ENCODE measurements at regions not wholly inside any gene's neighbourhood (a gene's known extent, or its start where the extent isn't known, plus 50 kb on each side); places are given as distances from the start of the nearest gene placed in this dataset.
"Not testable (repeated sequence)": the region's sequence is repeated elsewhere in the genome, so short reads cannot be mapped to it uniquely, and the experiment has no call there.

DNA sequence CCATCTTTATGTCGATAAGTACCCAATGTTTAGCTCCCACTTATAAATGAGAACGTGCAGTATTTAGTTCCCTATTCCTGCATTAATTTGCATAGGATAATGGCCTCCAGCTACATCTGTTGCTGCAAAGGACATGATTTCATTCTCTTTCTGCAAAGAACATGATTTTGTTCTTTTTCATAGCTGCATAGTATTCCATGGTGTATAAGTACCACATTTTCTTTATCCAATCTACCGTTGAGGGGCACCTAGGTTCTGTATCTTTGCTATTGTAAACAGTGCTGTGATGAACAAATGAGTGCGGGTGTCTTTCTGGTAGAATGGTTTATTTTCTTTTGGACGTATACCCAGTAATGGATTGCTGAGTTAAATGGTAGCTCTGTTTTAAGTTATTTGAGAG lies 63.0 kb downstream of the HLX start:
- no peak for DNase-seq

DNA sequence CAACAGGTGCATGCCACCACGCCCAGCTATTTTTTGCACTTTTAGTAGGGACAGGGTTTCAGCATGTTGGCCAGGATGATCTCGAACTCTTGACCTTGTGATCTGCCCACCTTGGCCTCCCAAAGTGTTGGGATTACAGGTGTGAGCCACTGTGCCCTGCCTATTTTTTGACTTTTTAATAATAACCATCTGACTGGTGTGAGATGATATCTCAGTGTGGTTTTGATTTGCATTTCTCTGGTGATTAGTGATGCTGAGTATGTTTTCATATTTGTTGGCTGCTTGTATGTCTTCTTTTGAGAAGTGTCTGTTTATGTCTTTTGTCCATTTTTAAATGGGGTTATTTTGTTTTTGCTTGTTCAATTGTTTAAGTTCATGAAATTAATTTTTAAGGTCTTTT lies 63.7 kb downstream of the HLX start:
- not testable (repeated sequence) for DNase-seq

DNA sequence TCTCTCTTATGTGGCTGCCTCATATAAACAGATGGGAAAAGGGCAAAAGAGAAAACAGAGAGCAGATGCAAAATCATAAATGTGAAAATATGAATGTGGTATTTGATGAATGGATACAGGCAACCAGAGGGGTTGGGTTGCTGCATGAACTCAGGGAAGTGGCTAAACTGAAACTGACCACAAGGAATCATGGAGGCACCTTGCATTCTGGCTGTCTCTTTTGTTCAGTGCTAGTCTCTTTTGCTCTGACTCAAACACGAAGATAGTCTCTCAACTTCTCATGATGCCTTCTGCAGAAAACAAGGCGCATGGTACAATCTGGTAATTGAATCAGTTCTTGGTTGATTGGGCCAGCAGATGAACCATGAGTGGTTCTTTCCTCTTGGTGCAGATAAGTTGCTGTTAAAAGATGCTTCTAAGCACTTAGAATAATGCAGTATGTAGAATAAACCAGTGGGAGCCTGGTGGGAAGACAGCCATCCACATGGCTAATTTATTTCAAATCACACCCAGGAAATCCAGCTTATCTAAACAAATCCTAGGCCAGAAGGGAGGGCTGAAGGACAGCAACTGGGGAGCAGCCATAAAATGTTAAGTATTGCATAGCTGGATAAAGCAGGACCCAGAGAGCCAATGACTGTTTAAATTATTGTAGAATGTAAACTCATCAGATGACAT lies 64.2 kb downstream of the HLX start:
- no peak for DNase-seq

DNA sequence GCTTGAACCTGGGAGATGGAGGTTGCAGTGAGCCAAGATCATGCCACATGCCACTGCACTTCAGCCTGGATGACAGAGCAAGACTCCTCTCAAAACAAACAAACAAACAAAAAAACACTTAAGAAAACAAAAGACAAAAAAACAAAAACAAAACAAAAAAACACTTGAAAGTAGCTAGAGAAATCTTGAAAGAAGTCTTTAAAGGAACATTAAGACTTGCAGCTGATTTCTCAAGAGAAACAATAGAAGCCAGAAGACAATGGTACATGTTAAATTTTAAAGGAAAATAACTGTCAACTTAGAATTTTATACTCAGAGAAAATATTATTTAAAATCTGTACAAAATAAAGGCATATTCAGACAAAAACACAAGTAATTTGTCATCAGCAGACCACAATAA lies 71.3 kb downstream of the HLX start:
- no peak for DNase-seq

DNA sequence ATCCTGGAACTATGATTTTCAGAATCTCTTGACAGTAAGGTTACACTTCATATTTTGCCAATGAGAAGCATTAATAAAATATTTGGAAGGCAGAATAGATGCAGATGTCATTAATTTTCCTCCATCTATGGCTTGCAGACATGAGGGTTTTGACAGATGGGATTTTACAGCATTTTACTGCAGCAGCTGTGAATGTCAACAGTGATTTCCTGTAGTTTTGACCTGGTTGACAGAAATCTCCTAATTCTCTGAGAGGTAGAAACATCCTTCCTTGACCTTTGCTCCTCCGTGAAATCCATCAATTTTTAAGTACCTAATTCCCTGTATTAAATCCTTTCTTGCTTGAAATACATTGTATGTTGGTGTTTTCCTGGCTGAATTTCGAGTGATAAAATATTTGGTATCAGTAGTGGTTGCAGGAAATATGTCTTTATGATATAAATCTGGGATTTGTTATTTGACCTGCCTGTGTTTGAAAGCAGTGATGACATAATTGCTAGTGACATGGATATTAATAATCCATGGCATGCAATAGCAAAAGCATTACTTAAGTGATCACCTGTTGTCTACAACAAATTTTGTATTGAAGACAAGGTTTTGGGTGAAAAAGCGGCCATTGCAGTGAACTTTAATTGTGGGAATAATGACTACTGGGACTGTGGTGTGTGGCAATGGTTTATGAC lies 73.9 kb downstream of the HLX start:
- no peak for DNase-seq

DNA sequence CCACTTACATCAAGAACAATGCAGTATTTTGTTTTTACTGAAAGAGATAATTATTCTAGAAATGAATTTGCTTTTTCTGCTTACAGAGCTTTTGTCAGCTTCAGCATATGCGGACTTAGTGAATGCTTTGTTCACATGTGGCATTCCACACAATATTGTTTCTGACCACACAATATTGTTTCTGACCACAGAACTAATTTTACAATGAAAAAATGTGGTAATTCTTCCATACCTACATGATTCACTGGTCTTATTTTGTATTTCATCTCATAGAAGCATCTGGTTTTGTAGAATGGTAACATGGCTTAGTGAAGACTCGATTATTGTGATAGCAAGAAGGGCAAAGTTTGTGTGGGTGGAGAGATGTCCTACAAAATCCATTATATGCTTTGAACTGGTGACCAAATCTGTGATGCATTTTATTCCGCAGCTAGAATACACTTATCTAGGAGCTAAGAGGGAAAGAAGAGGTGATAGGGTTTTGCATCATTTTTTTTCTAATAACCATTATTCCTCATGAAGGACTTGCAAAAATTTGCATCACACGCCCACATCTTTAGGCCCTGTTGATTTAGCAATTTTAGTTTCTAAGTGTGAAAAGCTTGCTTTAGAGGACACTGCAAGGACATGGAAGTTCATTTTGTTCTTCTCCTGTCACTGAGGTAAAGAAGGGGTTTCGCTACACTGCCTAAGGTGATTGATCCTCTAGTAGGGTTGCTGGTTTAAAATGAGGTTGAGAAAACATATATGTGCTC lies 75.3 kb downstream of the HLX start:
- DNase-seq, result no peak

DNA sequence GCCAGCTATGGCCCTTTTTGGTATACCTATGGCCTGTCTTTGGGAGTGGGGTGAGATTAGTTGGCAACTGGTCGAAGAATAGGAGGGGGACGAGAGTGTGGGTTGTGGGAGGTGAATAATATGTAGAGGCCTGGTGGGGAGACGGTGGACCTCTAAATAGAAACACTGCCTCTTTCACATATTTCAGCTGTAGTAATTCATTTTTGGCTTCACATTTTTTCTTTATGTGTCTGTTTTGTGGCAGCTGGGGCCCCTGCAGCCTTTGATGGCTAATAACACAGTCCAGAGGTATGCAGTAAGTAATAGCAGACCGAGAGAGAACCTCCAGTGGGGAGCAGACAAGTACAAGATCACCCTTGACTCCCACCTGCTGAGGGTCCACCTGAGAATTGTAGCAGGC lies 75.9 kb downstream of the HLX start:
- DNase-seq, result no peak

DNA sequence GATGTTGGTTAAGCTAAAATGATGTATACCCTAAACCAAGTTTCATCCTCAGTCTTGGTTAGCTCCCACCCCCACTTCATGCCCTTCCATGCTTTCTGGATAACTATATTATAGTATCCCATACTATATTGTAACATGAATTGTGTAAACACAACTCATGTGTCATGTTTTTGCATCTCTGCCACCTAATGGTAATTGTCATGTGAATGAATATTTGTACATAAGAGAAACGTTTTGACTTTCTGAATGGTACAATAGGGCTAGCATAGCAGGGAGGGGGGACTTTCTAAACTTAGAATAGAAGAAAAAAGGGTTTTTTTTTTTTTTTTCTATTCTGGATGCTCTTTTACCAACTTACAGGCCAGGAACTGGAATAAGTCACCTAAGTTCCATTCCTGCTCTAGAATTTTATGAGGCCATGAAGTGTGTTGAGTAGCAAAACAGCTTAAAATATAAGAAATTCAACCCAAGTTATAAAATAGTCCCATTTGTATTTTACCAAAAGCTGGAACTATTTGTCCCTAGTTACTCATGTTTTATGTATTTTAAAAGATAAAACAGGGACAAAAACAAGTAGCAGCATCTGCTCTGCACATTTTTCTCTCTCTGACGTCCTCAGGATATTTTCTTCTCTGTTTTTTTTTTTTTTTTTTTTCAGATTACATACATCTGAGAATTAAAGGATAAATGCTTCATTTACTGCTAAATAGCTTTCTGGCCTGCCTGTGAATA lies 77.4 kb downstream of the HLX start:
- DNase-seq, result no peak

DNA sequence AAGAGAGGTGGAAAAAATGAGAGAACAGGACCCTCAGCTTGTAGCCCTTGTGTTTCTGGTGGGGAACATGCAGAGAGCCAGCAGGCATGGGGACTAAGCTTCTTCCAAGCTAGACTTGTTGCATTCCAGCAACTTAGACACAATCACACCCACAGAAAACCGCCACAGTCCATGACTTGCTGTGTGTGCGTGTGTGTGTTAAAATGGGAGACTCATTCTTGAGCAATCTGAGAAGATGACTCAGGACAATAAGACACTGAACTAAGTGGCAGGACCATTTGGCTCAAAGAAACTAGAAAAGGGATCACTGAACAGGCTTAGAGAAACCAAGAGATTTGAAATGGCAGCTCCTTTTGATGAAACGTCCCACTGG lies 78.0 kb downstream of the HLX start:
- peak; percentile 97 for DNase-seq

DNA sequence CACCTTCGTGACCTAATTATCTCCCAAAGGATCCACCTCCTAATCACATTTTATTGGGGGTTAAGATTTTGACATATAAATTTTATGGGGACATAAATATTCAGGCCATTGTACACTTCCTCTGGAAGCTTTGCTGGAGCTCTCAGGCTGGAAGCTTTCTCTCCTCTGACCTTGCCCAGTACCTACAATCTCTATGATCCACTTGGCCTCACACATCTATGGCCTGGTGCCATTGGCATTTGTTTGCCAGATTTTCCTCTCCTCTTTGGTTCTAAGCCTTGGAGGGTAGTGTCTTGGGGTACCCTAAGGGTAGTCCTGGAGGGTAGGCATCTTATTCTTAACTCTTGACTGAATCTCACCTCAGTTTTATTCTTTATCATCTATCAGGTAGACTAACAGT lies 79.0 kb downstream of the HLX start:
- DNase-seq, result no peak

DNA sequence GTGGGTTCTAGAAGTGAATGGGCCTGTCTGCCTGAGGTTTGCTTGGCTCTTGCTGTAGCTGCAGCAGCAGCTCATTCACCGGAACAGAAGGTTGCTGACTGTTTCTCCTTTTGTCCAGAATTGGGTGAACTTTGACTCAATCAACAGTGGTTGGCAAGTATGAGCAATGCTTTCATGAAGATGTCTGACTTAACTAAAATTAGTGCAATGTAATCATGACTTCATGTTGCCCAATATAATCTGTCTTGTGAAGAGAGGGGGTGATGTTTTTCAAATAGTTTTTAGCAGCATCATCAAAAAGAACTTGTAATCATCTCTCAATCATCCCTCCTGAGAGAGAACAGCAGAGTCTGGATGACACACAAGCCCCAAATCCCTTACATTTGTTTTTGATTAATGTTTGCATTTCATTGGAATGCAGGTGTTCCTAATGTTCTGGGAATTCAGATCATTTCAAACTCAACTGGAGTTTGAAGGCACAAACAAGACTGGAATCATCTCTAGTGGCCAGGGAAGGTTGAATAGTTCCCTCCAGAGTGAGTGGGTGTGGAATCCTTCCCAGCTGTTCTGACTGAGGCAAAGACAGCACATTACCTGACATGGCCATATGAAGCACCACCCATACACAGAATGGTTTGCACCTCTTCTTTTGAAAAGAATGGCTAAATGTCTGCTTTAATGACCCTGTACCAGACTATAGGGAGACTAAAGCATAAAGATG lies 82.9 kb downstream of the HLX start:
- peak; percentile 95 for DNase-seq

DNA sequence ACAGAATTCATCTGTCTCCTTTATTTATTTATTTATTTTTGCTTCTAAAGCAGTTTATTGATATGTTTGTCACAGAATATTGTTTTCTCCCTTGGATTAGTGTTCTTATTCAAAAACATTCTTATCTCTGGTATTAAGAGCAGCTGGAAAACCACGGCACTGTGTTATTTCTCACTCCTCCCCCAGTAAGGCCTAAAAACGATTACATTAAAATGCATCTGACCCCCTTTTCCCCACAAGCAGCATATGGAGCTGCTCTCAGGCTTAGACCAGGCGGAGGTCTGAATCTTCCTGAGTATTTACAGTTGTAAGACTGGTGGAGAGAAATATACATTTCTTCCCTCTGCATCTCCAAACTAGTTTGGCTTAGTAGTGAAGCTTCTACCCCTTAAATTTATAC lies 86.8 kb downstream of the HLX start:
- no peak for DNase-seq

DNA sequence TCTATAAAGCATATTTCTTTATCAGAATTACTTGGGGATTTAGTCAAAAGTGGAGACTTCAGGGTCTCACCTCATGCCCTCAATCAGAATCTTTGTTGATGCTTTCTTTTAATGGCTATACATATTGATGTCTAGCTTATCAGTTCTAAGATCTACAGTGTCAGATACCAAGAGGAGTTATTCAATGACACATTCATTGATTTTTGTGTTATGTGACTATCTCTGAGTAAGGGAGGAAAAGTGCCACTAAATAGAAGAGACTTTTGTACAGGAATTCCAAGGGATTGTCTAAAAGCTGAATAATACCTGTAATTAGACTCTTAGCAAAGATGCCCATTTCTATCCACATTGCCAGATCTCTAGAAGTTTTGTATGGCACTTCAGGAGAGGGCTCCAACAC lies 87.2 kb downstream of the HLX start:
- DNase-seq, result no peak

DNA sequence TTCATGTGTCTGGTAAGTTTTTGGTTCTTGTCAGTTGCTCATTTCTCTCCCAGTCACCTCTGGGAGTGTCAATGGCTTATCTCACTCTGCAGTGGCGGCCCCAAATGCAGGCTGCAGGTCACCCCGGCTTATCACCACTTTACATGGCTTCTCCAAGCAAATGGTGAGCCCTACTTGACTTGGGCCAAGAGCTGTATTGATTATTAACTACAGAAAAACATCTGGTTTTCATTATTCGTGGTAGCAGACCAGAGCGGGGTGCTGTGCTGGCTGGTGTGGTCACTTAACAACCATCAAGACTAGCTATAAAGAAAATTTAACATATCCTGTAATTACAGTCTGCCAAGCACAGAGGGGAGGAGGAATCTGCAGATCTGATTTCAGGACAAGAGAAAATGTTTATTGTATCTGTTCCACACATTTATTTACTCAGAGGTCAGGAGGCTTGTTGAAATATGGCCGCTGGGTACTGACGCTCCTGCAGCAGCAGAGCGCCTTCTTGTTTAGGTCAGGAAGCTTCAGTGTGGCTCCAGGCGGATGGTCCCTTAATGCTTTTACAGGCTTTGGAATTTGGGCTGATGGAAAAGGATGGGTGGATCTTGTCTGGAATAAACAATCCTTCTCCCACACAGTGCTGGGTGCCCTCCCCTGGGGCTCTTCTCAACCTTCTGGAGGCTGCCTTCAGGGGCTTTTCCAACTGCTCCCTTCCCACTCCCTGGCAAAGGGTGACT lies 87.8 kb downstream of the HLX start:
- peak; percentile 95 for DNase-seq

DNA sequence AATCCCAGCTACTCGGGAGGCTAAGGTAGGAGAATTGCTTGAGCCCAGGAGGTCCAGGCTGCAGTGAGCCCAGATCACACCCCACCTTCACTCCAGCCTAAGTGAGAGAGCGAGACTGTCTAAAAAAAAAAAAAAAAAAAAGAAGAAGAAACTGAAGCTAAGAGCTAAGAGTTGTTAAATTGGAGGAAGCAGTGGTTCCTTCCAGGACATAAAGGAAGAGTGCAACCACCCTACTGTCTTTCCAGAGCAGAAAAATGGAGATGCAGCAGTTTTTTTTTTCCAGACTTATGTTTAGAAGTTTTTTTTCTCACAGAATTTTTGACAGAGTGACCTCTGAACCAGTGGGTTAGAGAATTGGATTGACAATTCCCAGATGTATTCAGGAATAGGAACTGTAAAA lies 88.7 kb downstream of the HLX start:
- no peak for DNase-seq

DNA sequence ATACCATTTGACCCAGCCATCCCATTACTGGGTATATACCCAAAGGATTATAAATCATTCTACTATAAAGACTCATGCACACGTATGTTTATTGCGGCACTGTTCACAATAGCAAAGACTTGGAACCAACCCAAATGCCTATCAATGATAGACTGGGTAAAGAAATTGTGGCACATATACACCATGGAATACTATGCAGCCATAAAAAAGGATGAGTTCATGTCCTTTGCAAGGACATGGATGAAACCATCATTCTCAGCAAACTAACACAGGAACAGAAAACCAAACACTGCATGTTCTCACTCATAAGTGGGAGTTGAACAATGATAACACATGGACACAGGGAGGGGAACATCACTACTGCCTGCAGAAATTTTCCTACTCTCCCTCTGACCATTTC lies 90.0 kb downstream of the HLX start:
- not testable (repeated sequence) for DNase-seq

DNA sequence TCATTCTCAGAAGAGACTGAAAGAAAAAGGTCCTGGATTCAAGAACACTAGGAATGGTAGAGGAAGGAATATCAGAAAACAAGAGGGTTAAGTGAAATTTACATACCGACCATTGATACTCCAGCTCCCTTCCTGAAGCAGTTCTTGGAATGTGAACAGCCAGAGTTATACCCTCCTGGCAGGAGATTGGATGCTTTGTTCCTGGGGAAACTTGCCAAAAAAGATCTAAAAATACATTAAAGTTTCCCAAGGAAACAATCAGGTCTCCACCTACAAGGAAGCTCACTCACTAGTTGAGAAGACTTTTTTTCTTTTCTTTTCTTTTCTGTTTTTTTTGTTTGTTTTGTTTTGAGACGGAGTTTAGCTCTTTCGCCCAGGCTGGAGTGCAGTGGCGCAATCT lies 91.1 kb downstream of the HLX start:
- DNase-seq, result peak; percentile 31

DNA sequence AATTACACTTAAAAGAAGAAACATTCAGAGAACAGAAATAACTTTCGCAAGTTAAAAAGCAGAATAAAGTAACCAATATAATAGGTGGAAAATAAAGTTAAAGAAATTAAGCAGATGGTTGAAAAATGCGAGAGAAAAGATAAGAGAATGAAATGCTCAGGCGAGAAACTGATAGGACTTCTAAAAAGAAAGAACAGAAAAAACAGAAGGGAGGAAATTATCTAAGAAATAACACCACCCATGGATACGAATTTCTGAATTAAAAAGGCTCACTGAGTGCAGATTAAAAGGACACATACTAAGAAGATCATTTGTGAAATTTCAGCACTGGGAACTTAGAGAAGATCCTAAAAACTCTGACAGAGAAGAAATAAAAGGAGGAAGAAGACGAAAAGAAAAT lies 92.0 kb downstream of the HLX start:
- DNase-seq, result no peak

DNA sequence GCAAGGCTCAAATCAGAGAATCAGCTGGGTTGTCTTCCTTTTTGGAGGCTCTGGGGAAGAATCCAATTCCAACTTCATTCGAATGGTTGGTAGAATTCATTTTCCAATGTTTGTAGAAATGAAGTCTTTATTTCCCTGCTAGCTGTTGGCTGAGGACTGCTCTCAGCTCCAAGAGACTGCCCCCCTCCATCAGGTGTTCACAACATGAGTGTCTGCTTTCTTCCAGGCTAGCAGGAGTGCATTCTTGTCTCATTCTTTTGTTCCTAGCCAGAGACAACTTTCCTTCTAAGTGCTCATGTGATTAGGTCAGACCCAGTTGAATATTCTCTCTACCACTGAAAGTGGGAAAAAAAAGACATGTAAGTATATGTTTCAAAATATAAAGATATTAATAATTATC lies 95.2 kb downstream of the HLX start:
- DNase-seq, result no peak

DNA sequence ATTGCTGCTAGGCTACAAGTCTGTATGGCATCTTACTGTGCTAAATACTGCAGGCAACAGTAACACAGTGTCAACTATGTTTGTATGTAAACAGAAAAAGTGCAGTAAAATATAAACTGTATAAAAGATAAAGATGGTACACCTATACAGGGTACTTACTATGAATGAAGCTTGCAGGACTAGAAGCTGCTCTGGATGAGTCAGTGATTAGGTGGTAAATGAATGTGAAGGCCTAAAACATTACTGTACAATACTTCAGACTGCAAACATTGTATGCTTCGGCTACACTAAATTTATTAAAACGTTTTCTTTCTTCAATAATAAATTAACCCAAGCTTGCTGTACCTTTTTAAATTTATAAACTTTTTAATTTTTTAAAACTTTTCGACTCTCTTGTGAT lies 97.1 kb downstream of the HLX start:
- no peak for DNase-seq

DNA sequence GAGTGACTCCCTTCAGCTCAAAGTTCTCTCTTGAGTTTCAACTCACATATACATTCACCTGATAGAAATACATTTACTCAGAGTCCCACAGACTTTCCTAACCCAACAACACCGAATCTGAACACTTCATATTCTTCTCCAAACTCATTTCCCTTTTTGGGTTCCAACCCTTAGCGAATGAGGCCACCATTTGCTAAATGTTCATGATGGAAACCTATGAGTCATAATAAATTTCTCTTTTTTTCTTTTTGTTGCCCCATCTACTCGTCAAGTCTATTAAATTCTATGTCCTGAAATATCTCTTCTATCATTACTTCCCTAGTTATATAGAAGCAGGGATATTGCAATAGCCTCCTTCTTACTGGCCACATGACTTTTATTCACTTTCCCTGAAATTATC lies 100.1 kb downstream of the HLX start:
- DNase-seq, result no peak

DNA sequence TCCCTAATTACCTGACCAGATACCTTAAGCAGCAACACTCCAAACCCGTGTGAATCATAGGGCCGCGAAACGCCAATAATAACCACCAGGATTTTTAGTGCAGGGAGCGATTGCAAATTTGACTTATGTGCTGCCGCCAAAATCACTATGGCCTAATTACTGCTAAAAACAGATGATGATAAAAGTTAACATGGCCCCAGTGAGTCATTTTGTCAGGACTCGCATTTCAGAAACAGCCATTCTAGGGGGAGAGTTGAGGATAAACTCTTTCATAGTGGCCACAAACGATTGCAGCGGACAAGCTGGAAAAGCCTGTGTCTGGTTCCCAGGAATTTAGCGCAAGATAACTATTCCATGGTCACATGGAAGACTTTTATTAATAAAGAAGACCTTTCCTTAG lies 103.4 kb downstream of the HLX start:
- DNase-seq, result no peak

Measured in EL (cell line).